Tongue (tissue), 1 donor: ENCODE measurements at regions not wholly inside any gene's neighbourhood (a gene's known extent, or its start where the extent isn't known, plus 50 kb on each side); places are given as distances from the start of the nearest gene placed in this dataset.

ENCODE experiments used
- DNase-seq: peaks from one replicate; pipeline ENCODE4 v3.0.0-alpha.2; 2015

GRCh38 chr3:113138839-113139743, 72.3 kb upstream of the BOC start:
- no peak for DNase-seq

- no peak for DNase-seq
These were observed 70.5 kb upstream of the BOC start for GRCh38 chr3:113140876-113141275.

- DNase-seq: no peak
These were observed 69.8 kb upstream of the BOC start for GRCh38 chr3:113141543-113141942.

- DNase-seq: peak; percentile 35
These were observed 68.9 kb upstream of the BOC start for GRCh38 chr3:113142476-113142875.

- no peak for DNase-seq
These were observed 68.0 kb upstream of the BOC start for GRCh38 chr3:113143353-113143752.

- peak; percentile 93 for DNase-seq
These were observed 63.6 kb upstream of the BOC start for GRCh38 chr3:113147681-113148261.

GRCh38 chr3:113148284-113148683, 63.1 kb upstream of the BOC start:
- DNase-seq: peak; percentile 81

- no peak for DNase-seq
These were observed 61.1 kb upstream of the BOC start for GRCh38 chr3:113150250-113150649.

- DNase-seq: peak; percentile 45
These were observed 59.8 kb upstream of the BOC start for GRCh38 chr3:113151461-113152031.

- DNase-seq: no peak
These were observed 58.5 kb upstream of the BOC start for GRCh38 chr3:113152849-113153248.

GRCh38 chr3:113153499-113154107, 57.8 kb upstream of the BOC start:
- no peak for DNase-seq

- DNase-seq: no peak
These were observed 54.5 kb upstream of the BOC start for GRCh38 chr3:113156816-113157333.

- peak; percentile 88 for DNase-seq
These were observed 53.8 kb upstream of the BOC start for GRCh38 chr3:113157408-113158030.

GRCh38 chr3:113158171-113158570, 53.2 kb upstream of the BOC start:
- DNase-seq: peak; percentile 52
